NAMALWA (cell line): ENCODE measurements at regions not wholly inside any gene's neighbourhood (a gene's known extent, or its start where the extent isn't known, plus 50 kb on each side); places are given as distances from the start of the nearest gene placed in this dataset.

Experiments
- DNase-seq: peaks from one replicate; pipeline ENCODE4 v3.0.0-alpha.2; 2015; ENCODE audit warnings: low spot score

- DNase-seq, result no peak
These were observed 451.3 kb downstream of the SHQ1 start for GRCh38 chr3:72396899-72397298.

- no peak for DNase-seq
These were observed 452.4 kb downstream of the SHQ1 start for GRCh38 chr3:72395776-72396311.

- no peak for DNase-seq
These were observed 454.8 kb downstream of the SHQ1 start for GRCh38 chr3:72393455-72393854.

- no peak for DNase-seq
These were observed 456.6 kb downstream of the SHQ1 start for GRCh38 chr3:72391659-72392058.

GRCh38 chr3:72390841-72391240 lies 457.4 kb downstream of the SHQ1 start:
- no peak for DNase-seq

- no peak for DNase-seq
These were observed 459.6 kb downstream of the SHQ1 start for GRCh38 chr3:72388644-72389043.

GRCh38 chr3:72388117-72388516 lies 460.1 kb downstream of the SHQ1 start:
- no peak for DNase-seq

- no peak for DNase-seq
These were observed 461.8 kb downstream of the SHQ1 start for GRCh38 chr3:72386327-72387000.

GRCh38 chr3:72385167-72385566 lies 463.1 kb downstream of the SHQ1 start:
- no peak for DNase-seq

GRCh38 chr3:72384602-72385001 lies 463.6 kb downstream of the SHQ1 start:
- no peak for DNase-seq

- no peak for DNase-seq
These were observed 464.4 kb downstream of the SHQ1 start for GRCh38 chr3:72383883-72384282.

GRCh38 chr3:72383230-72383629 lies 465.0 kb downstream of the SHQ1 start:
- no peak for DNase-seq

GRCh38 chr3:72382460-72382859 lies 465.8 kb downstream of the SHQ1 start:
- DNase-seq, result no peak

- no peak for DNase-seq
These were observed 466.7 kb downstream of the SHQ1 start for GRCh38 chr3:72381584-72381983.

- DNase-seq, result no peak
These were observed 467.3 kb downstream of the SHQ1 start for GRCh38 chr3:72380711-72381493.

GRCh38 chr3:72380193-72380592 lies 468.1 kb downstream of the SHQ1 start:
- no peak for DNase-seq

GRCh38 chr3:72379500-72380187 lies 468.6 kb downstream of the SHQ1 start:
- DNase-seq, result no peak

GRCh38 chr3:72378287-72378686 lies 470.0 kb downstream of the SHQ1 start:
- no peak for DNase-seq

GRCh38 chr3:72376956-72377710 lies 471.1 kb downstream of the SHQ1 start:
- no peak for DNase-seq

GRCh38 chr3:72375237-72376076 lies 472.8 kb downstream of the SHQ1 start:
- DNase-seq, result no peak

GRCh38 chr3:72373139-72373538 lies 475.1 kb downstream of the SHQ1 start:
- no peak for DNase-seq
